ENCODE measurements at regions not wholly inside any gene's neighbourhood (a gene's known extent, or its start where the extent isn't known, plus 50 kb on each side); places are given as distances from the start of the nearest gene placed in this dataset.

DNA sequence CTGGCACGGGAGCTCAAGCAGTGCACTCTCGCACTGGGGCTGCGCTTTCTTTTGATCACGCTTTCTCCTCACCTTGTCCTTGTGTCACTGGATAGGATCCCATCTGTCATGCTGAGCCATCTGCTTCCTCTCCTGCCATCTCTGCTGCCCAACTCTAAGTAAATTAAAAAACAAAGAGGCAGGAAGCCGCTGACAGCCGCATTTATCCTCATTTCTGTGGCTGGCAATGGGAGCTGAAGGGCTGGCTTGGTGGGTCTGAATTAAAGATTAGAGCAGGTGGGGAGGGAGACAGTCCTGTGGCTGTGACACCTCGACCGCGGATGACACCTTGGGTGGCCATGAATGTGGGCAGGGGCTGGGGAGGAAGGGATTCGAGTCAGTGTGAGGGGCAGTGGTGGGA lies 159.2 kb upstream of the ALDH1B1 start:
- TF ChIP-seq CTCF (IDR thresholded peaks at IDR 0.05; ENCODE audit: borderline replicate concordance, extremely low read depth, low read length, poor library complexity, severe bottlenecking) (no peak), EZH2 (IDR thresholded peaks at IDR 0.05; ENCODE audit: borderline replicate concordance, low read depth, low read length, severe bottlenecking) (no peak)

Data from DND-41 (cell line).